HG03520 (cell line): ENCODE measurements at regions not wholly inside any gene's neighbourhood (a gene's known extent, or its start where the extent isn't known, plus 50 kb on each side); places are given as distances from the start of the nearest gene placed in this dataset.

Experiments
- ATAC-seq: cut with Tn5 transposase; IDR thresholded peaks from one replicate; pipeline ENCODE4 v1.9.1; 2021; ENCODE audit warnings: mild to moderate bottlenecking, moderate library complexity; ENCODE audit not compliant: unreplicated experiment

DNA sequence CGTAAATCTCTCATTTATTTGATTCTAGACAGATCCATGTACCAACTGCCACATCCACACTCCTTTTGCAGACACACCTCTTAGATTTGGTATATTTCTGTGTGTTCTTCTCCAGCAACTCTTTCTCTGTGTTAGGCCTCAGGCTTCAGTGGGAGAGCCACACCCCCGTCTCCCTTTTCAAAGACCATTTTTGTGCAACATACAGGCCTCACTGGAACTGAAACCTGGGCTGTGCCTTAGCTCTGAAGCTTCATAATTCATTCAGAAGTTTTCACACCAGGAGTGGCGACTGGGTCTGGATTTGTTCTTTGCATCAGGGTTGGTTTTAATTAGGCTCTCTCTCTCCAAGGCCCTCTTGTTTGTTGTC is 170.2 kb downstream of the THBS2 start:
- ATAC-seq = no peak

- no peak for ATAC-seq
These were observed 170.7 kb downstream of the THBS2 start for GRCh38 chr6:169082817-169083507.

- no peak for ATAC-seq
These were observed 171.6 kb downstream of the THBS2 start for GRCh38 chr6:169082093-169082492.

- ATAC-seq = no peak
These were observed 172.4 kb downstream of the THBS2 start for GRCh38 chr6:169081248-169081647.

DNA sequence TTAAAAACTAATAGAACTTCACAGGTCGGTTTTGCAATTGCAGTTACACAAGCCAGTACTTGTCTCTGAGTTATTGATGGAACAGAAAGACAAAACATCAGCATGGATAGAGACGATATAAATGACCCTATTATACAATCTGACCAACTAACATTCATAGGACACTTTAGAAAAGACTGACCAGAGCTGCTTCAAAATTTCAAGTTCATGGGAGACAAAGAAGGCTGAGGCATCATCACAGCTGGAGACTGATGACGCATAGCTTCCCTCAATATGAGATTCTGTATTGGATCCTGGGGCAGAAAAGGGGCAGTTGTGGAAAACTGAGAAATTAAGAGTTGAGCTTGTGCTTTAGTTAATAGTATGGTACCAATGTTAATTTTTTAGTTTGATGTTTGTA is 174.0 kb downstream of the THBS2 start:
- ATAC-seq = no peak

DNA sequence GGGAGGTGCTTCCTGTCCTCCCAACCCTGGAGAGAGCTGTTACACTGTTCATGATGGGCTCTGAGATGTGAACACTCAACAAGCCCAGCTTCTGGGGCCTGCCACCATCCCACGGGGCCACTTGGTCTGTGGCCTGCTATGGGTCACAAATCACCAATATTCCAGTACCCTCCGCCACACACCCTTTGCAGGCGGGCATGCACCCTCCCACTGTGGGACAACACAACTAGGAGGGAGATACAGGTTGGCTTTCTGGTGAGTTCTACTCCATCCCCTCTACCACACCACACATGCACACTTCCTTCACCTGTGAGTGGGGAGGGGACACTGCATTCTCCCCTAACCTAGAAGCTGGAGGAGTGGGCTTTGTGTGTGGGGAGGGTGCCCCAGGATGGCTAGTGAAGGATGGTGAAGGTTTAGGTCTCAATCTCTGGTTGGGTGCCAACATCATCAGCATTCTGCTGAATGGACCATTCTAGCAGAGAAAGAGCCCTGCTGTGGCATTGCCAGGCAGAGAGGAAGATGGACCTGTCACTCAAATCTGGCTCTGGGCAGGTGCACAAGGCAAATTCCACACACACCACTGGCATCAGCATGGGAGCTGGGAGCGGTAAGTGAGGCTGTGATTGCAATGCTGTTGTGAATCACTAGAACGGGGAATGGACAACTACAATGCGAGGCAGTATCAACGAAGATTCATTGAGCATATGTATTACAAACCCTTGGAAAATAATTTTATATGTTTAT is 175.1 kb downstream of the THBS2 start:
- no peak for ATAC-seq

GRCh38 chr6:169075915-169076654 is 177.6 kb downstream of the THBS2 start:
- no peak for ATAC-seq

DNA sequence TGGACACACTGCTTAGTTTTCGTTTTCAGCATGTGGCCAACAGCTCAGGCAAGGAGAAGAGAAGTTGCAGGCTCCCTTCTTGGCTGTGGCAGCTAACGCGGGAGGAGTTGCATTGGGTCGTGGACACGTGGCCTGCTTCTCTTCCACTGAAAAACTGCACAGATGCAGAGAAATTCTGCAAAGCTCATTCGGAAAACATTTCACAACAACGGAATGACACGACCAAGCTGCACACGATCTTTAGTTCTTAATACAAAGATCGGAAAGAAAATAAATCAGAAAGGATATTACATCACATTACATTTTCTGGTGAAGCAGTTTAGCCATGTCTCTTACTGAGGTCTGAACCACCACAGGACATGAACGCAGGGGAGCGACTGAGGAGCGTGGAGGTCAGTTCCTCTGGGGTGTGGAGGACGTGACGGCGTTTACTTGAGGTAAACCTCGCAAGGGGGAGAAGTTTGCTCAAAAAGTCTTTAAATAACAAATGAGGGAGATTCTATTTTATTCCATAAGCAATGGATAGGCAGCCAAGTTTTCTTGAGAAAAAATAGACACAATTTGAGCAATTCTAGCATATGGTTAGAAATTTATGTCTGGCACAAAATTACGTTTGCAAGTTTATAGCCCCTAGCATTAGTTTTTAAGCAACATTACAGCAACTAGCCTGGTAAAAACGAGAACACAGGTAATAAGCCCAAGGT is 178.3 kb downstream of the THBS2 start:
- ATAC-seq = no peak

DNA sequence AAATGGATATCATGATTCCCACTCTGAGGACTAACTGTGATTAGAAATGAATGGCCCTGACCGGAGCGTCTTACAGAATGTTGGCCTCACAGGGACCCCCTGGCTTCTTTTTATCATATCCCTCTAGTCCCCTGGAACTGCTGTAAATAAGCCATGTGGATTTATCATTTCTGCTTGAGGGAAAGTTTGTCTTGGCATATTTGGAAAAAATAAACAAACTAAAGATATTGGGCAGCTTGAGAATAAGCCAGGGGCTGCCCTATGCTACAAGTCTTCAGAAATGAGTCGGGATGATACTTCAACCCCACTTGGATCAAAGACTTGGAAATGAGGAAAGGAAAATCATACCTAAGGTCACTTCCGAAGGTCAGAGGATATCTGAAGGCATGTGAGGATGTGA is 179.1 kb downstream of the THBS2 start:
- ATAC-seq = no peak

GRCh38 chr6:169073311-169073710 is 180.3 kb downstream of the THBS2 start:
- ATAC-seq = no peak

DNA sequence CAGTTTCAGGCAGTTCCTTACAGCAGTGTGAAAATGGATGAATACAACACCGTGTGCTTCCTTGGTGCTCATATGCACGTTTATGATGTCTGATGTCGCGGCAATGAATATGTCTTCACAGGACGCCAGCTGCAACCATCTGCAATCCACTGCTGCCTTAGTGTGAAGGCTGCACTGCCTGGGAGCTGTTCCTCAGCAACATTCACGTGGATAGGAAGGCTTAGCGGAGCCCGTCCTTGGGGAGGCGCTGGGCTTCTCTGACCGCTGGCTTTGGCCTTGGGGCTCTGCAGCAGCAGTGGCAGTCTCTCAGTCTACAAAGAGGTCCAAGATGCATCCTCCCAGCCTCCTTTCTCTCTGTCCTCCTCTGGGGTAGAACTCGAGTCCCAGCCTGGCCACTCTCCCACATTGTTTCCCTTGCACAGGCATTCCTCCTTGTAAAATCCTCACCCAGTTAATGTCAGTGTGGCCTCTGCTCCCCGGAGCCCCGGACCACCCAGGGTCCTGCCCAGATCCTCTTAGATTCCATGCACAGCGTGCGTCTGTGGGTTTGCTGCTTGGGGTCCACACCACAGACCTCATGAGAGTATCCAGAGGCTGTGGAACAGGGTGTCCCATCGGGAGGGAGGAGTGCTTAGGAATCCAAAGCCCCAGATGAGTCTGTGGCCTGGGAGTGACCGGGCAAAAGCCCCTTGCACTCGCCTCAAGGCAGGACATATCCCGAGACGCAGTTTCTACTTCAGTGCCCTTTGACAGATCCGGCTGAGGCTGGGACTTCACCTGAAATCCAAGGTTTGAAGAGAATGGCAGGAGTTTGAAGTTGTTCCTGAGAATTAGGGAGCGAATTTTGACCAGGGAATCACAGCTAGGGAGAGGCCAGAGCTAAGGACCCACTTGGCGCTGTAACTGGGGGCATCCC is 181.3 kb downstream of the THBS2 start:
- no peak for ATAC-seq

DNA sequence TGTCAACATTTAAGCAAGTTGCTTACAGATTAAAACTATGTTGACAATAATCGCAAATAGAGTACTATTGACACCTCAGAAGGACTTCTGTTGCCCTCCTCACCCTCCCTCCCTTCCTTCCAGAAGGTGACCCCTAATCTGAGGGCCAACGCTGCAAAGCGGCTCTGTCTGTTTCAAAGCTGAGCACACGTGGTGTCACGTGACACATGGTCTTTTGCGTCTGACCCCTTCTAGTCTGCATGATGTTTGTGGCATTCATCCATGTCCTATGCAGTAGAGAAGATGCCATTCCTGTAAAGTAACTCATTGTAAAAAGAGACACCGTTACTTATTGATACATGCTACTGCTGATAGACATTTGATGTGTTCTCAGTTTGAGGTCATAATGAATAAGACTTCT is 182.3 kb downstream of the THBS2 start:
- no peak for ATAC-seq

DNA sequence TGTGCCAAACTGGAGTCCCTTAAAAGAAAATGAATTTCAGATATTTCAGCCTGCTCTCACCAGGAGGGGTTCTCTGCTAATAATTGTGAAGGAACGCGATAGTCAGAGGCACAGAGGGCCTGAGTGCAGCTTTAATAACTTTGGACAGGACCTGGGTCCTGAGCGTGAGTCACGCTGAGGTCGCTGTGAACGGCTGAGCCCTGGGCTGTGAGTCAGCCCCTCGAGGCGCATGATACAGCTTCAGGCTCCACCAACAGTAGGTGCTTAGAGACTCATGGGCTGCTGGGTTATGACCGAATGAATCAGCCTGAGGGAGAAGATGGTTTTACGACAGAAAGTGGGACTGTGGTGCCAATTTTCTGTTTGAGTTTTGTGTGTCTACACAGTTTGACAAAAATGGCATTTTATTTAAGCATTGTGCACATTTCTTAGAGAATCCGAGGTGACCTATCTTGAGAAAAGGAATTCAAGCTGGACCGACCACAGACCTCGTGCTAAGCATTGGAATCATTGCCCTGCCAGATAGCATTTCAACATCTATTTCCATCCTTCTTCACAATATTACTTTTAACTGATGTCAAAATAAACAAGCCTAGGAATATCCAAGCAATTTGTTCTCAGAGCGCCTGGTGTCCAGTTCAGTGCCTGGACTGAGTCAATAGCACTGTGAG is 183.0 kb downstream of the THBS2 start:
- no peak for ATAC-seq

DNA sequence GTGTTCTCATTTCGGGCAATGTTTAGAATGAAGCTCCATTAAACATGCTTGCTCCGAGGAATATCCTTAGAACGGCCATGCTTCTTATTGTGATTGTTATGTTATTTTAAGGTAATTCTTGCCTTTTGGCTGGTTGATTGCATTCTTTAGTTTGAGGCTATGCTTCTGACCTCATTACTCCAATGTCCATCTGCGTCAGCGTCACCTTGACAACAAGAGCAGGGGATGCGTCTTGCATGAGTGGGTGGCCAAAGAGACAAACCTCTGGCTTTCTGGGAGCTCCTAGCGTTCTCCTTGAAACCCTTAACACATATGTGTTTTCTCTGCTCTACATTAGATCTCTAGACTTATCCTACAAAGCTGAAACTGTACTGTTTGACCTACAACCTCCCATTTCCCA is 184.3 kb downstream of the THBS2 start:
- no peak for ATAC-seq

DNA sequence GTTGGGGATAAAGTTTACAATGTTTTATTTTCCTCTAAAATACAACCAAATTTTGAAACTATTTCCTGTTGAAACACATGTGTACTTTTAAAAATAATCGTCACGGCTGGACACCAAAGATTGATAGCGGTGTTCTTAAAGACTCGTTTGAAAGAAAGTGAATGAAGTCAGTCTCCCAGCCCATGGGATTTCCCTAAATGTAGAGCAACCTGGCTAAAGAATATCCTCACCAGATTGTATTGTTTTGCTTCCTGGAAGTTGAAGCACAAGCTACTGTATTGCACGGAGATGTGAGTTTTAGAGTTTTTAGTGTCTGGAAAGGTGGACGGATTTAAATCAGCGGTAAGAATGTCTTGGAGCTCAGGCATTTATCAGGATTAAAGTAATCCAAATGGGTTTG is 189.5 kb downstream of the THBS2 start:
- ATAC-seq = no peak

GRCh38 chr6:169062272-169062671 is 191.4 kb downstream of the THBS2 start:
- no peak for ATAC-seq

DNA sequence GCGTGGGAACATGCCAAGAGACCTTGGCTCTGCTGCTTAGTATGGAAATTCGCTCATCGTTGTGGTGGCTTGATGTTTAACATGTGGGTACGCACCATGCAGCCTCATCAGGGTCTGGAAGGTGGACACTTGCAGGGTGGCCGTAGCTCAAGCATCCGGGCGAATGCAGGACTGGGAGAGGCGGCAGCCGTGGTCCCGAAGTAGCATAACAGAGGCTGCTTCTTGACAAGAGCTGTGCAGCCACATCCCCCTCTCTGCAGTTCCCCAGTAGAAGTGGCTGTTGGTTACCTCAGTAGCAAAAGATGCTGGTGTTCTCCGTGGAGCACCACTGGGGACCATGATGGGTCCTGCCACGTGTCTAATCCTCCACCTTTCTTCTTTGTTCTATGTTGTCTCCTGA is 195.0 kb downstream of the THBS2 start:
- no peak for ATAC-seq

DNA sequence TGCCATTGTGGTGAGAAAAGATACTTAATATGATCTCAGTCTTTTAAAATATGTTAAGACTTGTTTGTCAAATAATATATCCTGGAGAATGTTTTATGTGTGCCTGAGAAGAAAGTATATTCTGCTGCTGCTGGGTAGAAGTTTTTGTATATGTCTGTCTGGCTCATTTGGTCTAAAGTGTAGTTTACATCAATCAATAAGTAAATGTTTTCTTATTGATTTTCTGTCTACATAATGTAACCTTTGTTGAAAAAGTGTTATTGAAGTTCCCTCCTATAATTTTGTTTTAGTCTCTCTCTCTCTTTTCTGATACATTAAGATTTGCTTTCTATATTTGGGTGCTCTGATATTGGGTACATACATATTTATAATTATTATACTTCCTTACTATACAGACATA is 201.2 kb downstream of the THBS2 start:
- ATAC-seq = no peak

DNA sequence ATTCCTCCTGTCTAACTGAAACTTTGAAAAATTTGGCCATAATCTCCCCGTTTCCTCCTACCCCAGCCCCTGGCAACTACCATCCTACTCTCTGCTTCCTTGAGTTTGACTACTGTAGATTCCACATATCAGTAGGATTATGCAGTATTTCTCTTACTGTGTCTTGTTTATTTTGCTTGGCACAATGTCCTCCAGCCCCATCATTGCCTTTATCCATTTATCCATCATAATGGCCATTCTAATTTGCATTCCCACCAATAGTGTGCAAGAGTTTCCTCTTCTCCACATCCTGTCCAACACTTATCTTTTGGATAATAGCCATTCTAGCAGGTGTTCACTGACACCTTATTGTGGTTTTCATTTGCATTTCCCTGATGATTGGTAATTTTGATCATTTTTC is 202.3 kb downstream of the THBS2 start:
- ATAC-seq = no peak

DNA sequence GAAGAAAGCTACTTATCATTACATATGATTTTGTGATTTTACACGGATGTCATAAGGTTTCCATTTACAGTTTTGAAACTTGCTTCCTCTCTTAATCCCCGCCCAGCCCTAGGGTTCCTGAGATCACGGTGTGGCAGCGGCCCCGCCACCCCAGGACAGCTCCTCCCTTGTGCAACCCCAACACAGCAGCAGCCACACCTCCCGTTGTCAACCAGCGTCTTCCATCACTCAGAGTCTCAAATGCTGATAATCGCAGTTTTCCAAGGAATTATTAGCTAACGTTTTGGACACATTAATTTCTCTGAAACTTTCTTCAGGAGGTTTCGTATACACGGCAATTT is 204.8 kb downstream of the THBS2 start:
- ATAC-seq = no peak
